Activated CD8-positive, alpha-beta memory T cell treated with anti-CD3 and anti-CD28 coated beads, Interleukin-2, amount 50 U/mL, for 1 hour (primary cell): ENCODE measurements at regions not wholly inside any gene's neighbourhood (a gene's known extent, or its start where the extent isn't known, plus 50 kb on each side); places are given as distances from the start of the nearest gene placed in this dataset.

Source experiments
- DNase-seq: peaks from one replicate; pipeline ENCODE4 v3.0.0-alpha.2; 2020; ENCODE audit errors: extremely low read depth

GRCh38 chr2:41909584-41909983 lies 138.2 kb upstream of the PKDCC start:
- DNase-seq = no peak

- DNase-seq = no peak
Observed at GRCh38 chr2:41910126-41910525, 137.7 kb upstream of the PKDCC start.

- DNase-seq = no peak
Observed at GRCh38 chr2:41911033-41911432, 136.8 kb upstream of the PKDCC start.

GRCh38 chr2:41912337-41912736 lies 135.5 kb upstream of the PKDCC start:
- no peak for DNase-seq

- DNase-seq = no peak
Observed at GRCh38 chr2:41912776-41913175, 135.0 kb upstream of the PKDCC start.

- DNase-seq = no peak
Observed at GRCh38 chr2:41913311-41913710, 134.5 kb upstream of the PKDCC start.

- no peak for DNase-seq
Observed at GRCh38 chr2:41913921-41914609, 133.8 kb upstream of the PKDCC start.

- no peak for DNase-seq
Observed at GRCh38 chr2:41914936-41915335, 132.9 kb upstream of the PKDCC start.

- DNase-seq = no peak
Observed at GRCh38 chr2:41916177-41916576, 131.6 kb upstream of the PKDCC start.

GRCh38 chr2:41917587-41917986 lies 130.2 kb upstream of the PKDCC start:
- no peak for DNase-seq

GRCh38 chr2:41919135-41919534 lies 128.7 kb upstream of the PKDCC start:
- DNase-seq = no peak

GRCh38 chr2:41920181-41920580 lies 127.6 kb upstream of the PKDCC start:
- DNase-seq = no peak

GRCh38 chr2:41920812-41921211 lies 127.0 kb upstream of the PKDCC start:
- no peak for DNase-seq

- DNase-seq = no peak
Observed at GRCh38 chr2:41922177-41922576, 125.6 kb upstream of the PKDCC start.

- DNase-seq = no peak
Observed at GRCh38 chr2:41923156-41923786, 124.5 kb upstream of the PKDCC start.

GRCh38 chr2:41924024-41924423 lies 123.8 kb upstream of the PKDCC start:
- DNase-seq = no peak

GRCh38 chr2:41924709-41925408 lies 123.0 kb upstream of the PKDCC start:
- no peak for DNase-seq

- no peak for DNase-seq
Observed at GRCh38 chr2:41925712-41926111, 122.1 kb upstream of the PKDCC start.

GRCh38 chr2:41926614-41927580 lies 120.9 kb upstream of the PKDCC start:
- DNase-seq = no peak

GRCh38 chr2:41927581-41928264 lies 120.1 kb upstream of the PKDCC start:
- no peak for DNase-seq

GRCh38 chr2:41928526-41928925 lies 119.3 kb upstream of the PKDCC start:
- no peak for DNase-seq
